H1 (cell line): ENCODE measurements at regions not wholly inside any gene's neighbourhood (a gene's known extent, or its start where the extent isn't known, plus 50 kb on each side); places are given as distances from the start of the nearest gene placed in this dataset.

Experiments used
- BCL11A ChIP-seq, 2 experiments: IDR thresholded peaks; one replicate each; pipeline ENCODE4 v1.6.1; 2011; ENCODE audit warnings: low read depth in 2 of 2, low read length in 2 of 2, mild to moderate bottlenecking in 2 of 2
- CTBP2 ChIP-seq: IDR thresholded peaks from 2 replicates; pipeline ENCODE4 v1.7.0; 2011; ENCODE audit warnings: borderline replicate concordance, mild to moderate bottlenecking, moderate library complexity, mixed read lengths, low read length; ENCODE audit not compliant: insufficient read depth, insufficient read length
- GTF2F1 ChIP-seq: IDR thresholded peaks from 2 replicates; pipeline ENCODE4 v1.6.1; 2012; ENCODE audit warnings: low read depth, low read length, improper control_type of control experiment, borderline replicate concordance
- KDM4A ChIP-seq: IDR thresholded peaks from one replicate; pipeline ENCODE4 v1.7.1; 2012; ENCODE audit warnings: low read depth, mild to moderate bottlenecking, moderate library complexity, low read length, inconsistent platforms; ENCODE audit not compliant: severe bottlenecking
- SIX5 ChIP-seq: IDR thresholded peaks from 2 replicates; pipeline ENCODE4 v1.6.1; 2011; ENCODE audit warnings: mild to moderate bottlenecking, low read depth, low read length
- SP1 ChIP-seq: IDR thresholded peaks from 2 replicates; pipeline ENCODE4 v1.6.1; 2011; ENCODE audit warnings: low read depth, low read length
- TAF1 ChIP-seq: IDR thresholded peaks from 2 replicates; pipeline ENCODE4 v1.6.1; 2011; ENCODE audit warnings: mild to moderate bottlenecking, low read depth, low read length
- ZNF274 ChIP-seq: IDR thresholded peaks from 2 replicates; pipeline ENCODE4 v1.7.0; 2012; ENCODE audit warnings: low read length, borderline replicate concordance; ENCODE audit errors: extremely low read depth

GRCh38 chr11:36890841-36891240, 292.8 kb upstream of the RAG2 start (continued):
- TF ChIP-seq BCL11A (IDR thresholded peaks at IDR 0.05; ENCODE audit: low read depth in 2 of 2, low read length in 2 of 2) = no peak
- TF ChIP-seq KDM4A = no peak
- TF ChIP-seq TAF1 = no peak
- no peak for TF ChIP-seq SIX5
- TF ChIP-seq SP1 = no peak
- TF ChIP-seq CTBP2 = no peak
- TF ChIP-seq ZNF274 = no peak
- no peak for TF ChIP-seq GTF2F1
